ENCODE measurements at regions not wholly inside any gene's neighbourhood (a gene's known extent, or its start where the extent isn't known, plus 50 kb on each side); places are given as distances from the start of the nearest gene placed in this dataset.

DNA sequence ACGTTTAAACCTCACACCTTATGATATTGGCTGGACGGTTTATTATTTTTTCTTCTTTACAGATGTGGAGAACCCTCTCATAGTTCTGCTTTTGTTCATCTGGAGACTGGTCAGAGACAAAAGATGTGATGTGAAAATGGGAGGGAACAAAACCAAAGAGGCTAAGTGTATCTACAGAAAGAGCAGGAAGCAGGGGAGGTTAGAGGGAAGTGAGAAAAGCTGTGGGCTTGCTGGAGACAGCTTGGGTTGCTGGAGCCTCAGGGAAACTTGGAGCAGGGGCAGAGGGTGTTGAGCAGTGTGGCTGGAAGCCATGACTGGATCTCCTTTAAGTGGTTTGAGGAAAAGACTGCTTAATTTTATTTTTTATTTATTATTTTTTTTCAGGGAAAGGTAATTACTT is 79.0 kb upstream of the SNX19 start:
- Histone ChIP-seq H3K27me3 (no peaks in the 10 kb centered on the region), H3K36me3 (no peaks in the 10 kb centered on the region), H3K4me3 (no peak overlapping the region), H3K4me1 (peaks cover 7% of the 10 kb centered on the region), H3K27ac (no peak overlapping the region), H3K9me3 (no peaks in the 10 kb centered on the region)
- intact Hi-C loops (cut with DNase I) = no loop called here
- no peak for DNase-seq (ENCODE audit: extremely low spot score in 2 of 2)
- TF ChIP-seq, protein P1, sequence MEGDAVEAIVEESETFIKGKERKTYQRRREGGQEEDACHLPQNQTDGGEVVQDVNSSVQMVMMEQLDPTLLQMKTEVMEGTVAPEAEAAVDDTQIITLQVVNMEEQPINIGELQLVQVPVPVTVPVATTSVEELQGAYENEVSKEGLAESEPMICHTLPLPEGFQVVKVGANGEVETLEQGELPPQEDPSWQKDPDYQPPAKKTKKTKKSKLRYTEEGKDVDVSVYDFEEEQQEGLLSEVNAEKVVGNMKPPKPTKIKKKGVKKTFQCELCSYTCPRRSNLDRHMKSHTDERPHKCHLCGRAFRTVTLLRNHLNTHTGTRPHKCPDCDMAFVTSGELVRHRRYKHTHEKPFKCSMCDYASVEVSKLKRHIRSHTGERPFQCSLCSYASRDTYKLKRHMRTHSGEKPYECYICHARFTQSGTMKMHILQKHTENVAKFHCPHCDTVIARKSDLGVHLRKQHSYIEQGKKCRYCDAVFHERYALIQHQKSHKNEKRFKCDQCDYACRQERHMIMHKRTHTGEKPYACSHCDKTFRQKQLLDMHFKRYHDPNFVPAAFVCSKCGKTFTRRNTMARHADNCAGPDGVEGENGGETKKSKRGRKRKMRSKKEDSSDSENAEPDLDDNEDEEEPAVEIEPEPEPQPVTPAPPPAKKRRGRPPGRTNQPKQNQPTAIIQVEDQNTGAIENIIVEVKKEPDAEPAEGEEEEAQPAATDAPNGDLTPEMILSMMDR (IDR thresholded peaks at IDR 0.05) = no peak
- TF ChIP-seq POLR2A (IDR thresholded peaks at IDR 0.05) (no peak), POLR2AphosphoS5 (IDR thresholded peaks at IDR 0.05; ENCODE audit: insufficient read depth in 1 of 2, low read depth in 1 of 2) (no peak)

DNA sequence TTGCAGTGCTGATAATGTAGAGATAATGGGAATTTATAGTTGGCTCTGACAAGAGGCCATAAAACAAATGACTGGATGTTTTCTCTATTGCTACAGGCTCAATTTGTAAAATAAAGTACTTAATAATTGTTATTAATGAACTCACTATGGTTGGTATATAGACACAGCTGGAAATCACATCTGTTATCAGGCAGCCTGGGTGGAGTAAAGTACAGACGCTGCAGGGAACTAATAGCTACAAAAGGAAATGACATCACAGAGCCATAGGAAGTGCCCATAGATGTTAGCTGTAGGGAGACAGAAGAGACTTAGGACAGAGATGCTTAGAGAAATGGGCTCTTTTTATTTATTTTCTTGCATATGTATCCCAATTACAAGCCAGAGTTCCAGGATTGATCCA is 81.0 kb upstream of the SNX19 start:
- TF ChIP-seq, protein P1 (IDR thresholded peaks at IDR 0.05) = no peak
- TF ChIP-seq POLR2A (IDR thresholded peaks at IDR 0.05) (no peak), POLR2AphosphoS5 (IDR thresholded peaks at IDR 0.05; ENCODE audit: insufficient read depth in 1 of 2, low read depth in 1 of 2) (no peak)
- Histone ChIP-seq H3K27me3 (no peaks in the 10 kb centered on the region), H3K4me1 (peaks cover 7% of the 10 kb centered on the region), H3K36me3 (no peaks in the 10 kb centered on the region), H3K9me3 (no peaks in the 10 kb centered on the region), H3K4me3 (no peak overlapping the region), H3K27ac (no peak overlapping the region)
- intact Hi-C loops (cut with DNase I) = no loop called here
- no peak for DNase-seq (ENCODE audit: extremely low spot score in 2 of 2)

DNA sequence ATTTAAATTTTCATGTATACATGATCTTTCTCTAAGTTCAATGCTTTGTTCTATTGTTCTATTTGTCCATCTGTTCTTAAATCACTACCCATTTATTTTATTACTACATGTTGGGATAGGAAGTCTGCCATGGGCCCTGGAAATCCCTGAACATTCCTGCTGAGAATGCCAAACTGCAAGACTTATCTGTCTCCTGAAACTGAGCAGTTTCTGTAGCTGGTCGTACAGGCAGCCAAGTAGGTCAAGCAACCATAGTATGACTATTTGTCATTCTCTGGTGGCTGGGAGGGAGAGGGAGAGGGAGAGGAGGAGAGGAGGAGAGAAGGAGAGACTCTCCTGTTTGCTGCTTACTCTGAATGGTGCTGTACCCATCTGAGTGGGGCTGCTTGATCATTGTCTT is 82.8 kb upstream of the SNX19 start:
- DNase-seq (ENCODE audit: extremely low spot score in 2 of 2) = no peak
- H3K9me3 ChIP-seq = no peaks in the 10 kb centered on the region
- no peak overlapping the region for H3K4me3 ChIP-seq
- TF ChIP-seq POLR2AphosphoS5 (IDR thresholded peaks at IDR 0.05; ENCODE audit: insufficient read depth in 1 of 2, low read depth in 1 of 2) = no peak
- TF ChIP-seq, protein P1 (IDR thresholded peaks at IDR 0.05) = no peak
- no peak for TF ChIP-seq POLR2A (IDR thresholded peaks at IDR 0.05)
- peaks cover 7% of the 10 kb centered on the region for H3K4me1 ChIP-seq
- intact Hi-C loops (cut with DNase I) = no loop called here
- H3K27ac ChIP-seq = no peak overlapping the region
- H3K36me3 ChIP-seq = no peaks in the 10 kb centered on the region
- H3K27me3 ChIP-seq = no peaks in the 10 kb centered on the region

DNA sequence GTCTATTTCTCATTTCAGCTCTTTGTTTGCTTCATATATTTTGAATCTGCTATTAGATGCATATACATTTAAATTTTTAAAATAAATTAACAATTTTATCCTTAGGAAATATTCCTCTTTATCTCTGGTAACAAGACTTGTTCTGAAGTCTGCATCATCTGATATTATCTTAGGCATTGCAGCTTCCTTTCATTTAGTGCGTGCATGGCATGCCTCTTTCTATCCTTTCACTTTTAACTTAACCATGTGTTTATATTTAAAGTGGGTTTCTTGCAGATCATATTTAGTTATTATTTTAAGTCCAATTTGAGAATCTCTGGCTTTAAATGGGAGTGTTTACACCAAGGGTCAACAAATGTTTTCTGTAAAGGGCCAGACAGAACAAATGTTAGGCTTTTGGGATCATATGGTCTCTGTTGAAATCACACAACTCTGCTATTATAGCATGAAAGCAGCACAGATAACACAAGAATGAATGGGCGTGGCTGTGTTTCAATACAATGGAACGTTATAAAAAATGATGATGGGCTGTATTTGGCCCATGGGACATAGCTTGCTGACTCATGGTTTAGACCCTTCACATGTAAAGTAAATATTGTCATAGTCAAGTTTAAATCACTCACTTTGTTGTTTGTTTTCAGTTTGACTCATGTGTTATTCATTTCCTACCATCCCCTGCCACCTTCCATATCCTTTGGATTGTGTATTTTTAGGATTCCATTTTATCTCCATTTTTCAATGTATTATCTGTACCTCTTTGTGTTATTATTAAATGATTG is 83.9 kb upstream of the SNX19 start:
- H3K4me3 ChIP-seq = no peak overlapping the region
- H3K4me1 ChIP-seq = peaks cover 7% of the 10 kb centered on the region
- no peaks in the 10 kb centered on the region for H3K27me3 ChIP-seq
- no peaks in the 10 kb centered on the region for H3K36me3 ChIP-seq
- H3K27ac ChIP-seq = no peak overlapping the region
- H3K9me3 ChIP-seq = no peaks in the 10 kb centered on the region
- TF ChIP-seq, protein P1 (IDR thresholded peaks at IDR 0.05) = no peak
- TF ChIP-seq POLR2AphosphoS5 (IDR thresholded peaks at IDR 0.05; ENCODE audit: insufficient read depth in 1 of 2, low read depth in 1 of 2) = no peak
- TF ChIP-seq POLR2A (IDR thresholded peaks at IDR 0.05) = no peak
- DNase-seq (ENCODE audit: extremely low spot score in 2 of 2) = no peak
- intact Hi-C loops (cut with DNase I) = no loop called here

DNA sequence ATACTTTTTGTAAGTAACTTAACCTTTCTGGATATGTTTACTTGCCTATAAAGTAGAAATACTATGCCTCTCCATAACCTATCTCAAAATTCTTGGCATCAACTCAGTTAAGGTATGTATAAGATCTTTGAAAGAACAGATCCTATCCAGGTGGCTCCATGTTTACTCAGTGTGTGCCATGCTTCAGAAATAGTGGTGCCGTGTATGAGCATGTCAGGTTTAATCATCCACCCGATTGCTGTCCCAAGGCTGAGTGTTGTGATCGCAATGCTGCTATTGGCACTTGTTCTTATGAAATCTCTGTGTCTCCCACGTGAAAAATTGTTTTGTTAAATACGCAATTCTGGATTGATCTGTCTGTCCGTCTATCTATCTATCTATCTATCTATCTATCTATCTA is 85.9 kb upstream of the SNX19 start:
- H3K36me3 ChIP-seq = no peaks in the 10 kb centered on the region
- no peak overlapping the region for H3K27ac ChIP-seq
- no peaks in the 10 kb centered on the region for H3K27me3 ChIP-seq
- TF ChIP-seq, protein P1 (IDR thresholded peaks at IDR 0.05) = no peak
- no peak for TF ChIP-seq POLR2AphosphoS5 (IDR thresholded peaks at IDR 0.05; ENCODE audit: insufficient read depth in 1 of 2, low read depth in 1 of 2)
- TF ChIP-seq POLR2A (IDR thresholded peaks at IDR 0.05) = no peak
- DNase-seq (ENCODE audit: extremely low spot score in 2 of 2) = no peak
- intact Hi-C loops (cut with DNase I) = no loop called here
- H3K9me3 ChIP-seq = no peaks in the 10 kb centered on the region
- peaks cover 7% of the 10 kb centered on the region for H3K4me1 ChIP-seq
- no peak overlapping the region for H3K4me3 ChIP-seq
